ENCODE measurements at regions not wholly inside any gene's neighbourhood (a gene's known extent, or its start where the extent isn't known, plus 50 kb on each side); places are given as distances from the start of the nearest gene placed in this dataset.
A peak's percentile ranks its signal among the peaks of the same experiment; 100 is the strongest.
"Not testable (repeated sequence)": the region's sequence is repeated elsewhere in the genome, so short reads cannot be mapped to it uniquely, and the experiment has no call there.

DNA sequence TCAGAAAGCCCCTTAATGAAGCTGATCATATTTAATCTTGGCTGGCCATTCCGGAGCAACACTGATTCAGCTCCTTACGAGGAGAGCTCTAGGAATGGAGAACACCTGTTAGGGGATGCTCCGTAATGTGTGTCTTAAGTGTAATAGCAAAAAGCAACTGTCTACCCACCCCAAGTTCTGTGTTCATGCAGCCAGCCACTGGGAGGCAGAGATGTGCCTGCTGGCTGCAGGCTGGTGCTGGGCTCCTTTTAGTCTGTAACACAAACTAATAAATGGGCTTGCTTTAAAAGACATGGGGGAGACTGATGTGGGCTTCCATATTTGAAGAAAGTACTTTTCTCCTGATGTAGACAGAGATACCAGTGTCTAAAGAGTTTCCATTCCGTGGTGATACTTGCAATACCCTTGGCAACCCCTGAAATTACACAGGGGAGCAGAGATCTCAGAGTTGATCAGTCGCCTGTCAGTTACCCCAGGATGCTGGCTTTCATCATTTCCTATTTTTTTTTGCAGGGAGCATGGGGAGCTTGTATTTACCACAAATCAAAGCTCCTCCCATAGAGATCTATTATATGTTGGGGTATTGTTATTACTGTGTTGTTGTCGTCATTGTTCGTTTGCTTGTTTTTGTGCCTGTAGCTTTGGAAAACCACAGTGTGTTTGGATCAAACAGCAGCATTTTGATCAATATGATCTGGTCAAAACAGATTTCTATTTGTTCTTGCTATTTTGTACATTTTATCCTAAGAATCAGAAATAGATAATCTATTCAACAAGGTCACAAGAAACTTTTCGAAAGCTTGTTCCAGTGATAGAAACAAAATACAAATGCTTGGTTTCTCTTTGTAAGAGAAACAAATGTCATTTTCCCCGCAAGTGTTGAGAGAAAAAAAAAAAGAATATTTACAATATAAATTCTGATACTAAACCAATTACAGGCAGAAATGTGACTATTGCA is 65.8 kb downstream of the MTX3 start:
- DNase-seq (ENCODE audit: low spot score) = no peak

DNA sequence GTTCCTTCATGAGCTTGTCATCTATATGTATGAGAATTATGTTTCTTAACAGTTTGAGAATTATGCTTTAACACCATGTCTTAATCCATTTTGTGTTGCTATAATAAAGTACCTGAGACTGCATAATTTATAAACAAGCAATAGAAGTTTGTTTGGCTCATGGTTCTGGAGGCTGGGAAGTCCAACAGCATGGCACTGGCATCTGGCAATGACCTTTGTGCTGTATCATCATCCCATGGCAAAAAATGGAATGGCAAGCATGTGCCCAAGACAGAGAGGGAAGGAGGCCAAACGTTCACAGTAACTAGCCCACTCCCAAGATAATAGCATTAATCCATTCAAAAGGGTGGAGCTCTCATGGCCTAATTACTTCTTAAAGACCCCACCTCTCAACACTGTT is 67.6 kb downstream of the MTX3 start:
- DNase-seq (ENCODE audit: low spot score) = no peak

DNA sequence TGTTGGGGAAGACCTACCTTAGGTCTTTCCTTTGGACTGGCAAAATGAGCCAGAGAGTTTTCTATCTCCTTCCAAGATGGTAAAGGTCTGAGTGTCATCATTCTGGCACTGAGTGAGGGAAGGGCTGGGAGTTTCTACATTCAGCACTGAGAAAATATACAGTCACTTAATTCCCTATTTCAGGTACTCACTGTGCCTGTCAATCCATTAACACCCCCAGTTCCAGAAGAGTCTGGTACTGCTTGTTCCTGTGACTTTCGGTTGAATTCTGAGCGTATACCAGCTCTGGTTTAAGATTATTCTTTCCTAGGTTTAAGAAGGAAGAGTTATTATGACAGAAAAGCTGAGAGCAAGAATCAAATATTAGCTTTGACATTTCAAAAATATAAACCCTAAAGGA is 68.4 kb downstream of the MTX3 start:
- DNase-seq (ENCODE audit: low spot score) = no peak

DNA sequence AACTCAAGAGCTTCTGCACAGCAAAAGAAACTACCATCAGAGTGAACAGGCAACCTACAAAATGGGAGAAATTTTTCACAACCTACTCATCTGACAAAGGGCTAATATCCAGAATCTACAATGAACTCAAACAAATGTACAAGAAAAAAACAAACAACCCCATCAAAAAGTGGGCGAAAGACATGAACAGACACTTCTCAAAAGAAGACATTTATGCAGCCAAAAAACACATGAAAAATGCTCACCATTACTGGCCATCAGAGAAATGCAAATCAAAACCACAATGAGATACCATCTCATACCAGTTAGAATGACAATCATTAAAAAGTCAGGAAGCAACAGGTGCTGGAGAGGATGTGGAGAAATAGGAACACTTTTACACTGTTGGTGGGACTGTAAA is 83.6 kb downstream of the MTX3 start:
- not testable (repeated sequence) for DNase-seq (ENCODE audit: low spot score)

DNA sequence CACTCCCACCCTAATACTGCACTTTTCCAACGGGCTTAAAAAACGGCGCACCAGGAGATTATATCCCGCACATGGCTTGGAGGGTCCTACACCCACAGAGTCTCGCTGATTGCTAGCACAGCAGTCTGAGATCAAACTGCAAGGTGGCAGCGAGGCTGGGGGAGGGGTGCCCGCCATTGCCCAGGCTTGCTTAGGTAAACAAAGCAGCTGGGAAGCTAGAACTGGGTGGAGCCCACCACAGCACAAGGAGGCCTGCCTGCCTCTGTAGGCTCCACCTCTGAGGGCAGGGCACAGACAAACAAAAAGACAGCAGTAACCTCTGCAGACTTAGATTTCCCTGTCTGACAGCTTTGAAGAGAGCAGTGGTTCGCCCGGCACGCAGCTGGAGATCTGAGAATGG is 88.5 kb downstream of the MTX3 start:
- DNase-seq (ENCODE audit: low spot score) = not testable (repeated sequence)

DNA sequence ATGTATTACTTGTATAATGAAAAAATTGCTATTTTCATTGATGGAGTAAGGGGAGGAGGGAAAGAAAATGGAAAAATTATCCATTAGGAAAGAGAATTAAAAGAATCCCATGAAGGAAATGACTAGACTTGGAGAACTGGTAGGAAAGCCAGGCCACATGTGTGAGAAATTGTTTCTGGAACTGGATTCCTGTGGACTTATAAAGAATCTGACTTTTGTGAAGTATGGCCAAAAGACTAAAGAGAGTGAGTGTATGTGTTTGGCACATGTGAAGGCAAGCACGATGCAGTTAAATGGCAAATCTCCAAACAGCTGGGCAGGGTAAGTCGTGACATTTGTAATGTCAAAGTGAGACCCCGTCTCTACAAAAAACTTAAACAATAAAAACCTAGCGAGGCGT is 89.4 kb downstream of the MTX3 start:
- no peak for DNase-seq (ENCODE audit: low spot score)

DNA sequence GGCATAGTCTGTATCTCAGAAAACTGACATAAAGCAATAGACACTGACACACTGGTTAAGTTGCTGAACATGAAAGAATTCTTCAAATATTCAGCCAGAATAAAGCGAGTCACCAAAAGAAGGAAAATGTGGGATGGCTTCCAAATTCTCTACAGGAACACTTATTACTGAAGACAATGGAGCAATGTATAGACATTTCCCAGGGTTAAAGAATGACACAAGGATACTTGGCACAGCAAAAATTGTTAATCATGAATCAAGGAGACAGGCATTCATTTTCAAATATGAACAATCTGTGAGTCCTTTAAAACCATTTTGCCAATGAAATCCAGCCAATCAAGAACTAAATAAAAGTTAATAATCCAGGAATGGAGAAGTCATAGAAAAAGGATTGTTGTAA is 92.5 kb downstream of the MTX3 start:
- no peak for DNase-seq (ENCODE audit: low spot score)

DNA sequence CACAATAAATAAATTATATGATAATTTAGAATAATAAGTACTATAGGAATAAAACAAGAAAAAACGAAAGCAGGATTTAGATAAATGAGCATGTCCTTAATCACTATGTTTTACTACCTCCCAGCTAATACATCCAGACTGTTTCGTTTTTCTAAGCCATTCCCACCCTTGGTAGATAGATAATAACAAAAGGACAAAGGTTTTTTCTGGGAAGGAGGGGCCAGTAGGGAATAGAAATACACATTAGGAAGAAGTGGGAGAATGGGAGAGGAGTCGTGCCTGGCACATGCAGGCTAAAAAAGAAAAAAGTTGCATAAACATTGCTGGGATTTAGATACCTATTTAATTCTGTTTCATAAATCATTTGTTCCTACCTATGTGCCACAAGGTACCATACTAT is 97.1 kb downstream of the MTX3 start:
- no peak for DNase-seq (ENCODE audit: low spot score)

DNA sequence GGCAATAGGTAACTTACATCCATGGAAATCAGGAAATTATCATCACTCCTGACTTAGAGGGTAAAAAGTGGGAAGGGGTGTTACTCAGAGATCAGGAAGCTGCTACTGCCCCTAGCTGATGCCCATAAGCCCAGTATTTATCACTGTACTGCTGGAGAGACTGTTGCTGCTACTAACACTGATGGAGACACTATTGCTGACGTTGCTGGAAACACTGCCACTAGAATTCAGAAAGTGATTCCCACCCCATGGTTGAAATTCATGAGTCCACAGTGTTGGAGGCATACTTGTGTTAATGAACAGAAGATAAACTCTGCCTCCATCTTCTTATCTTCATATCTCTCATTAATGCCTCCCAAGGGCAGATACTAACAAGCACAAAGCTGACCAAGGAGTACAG is 97.6 kb downstream of the MTX3 start:
- DNase-seq (ENCODE audit: low spot score) = no peak

DNA sequence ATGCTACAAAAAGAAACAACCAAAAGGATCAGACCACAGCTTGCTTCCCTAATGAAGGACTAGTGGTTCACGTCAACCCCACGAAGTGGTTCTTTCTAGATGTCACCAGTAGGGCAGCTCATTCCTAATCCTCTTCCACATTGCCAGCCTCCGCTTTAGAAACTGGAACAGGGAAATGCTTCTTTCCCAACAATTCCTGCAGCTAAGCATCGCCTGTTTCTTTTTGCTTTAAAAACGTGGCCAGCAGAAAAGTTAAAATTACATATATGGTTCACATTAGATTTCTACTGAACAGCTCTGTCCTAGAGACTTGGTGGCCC is 100.2 kb downstream of the MTX3 start:
- DNase-seq (ENCODE audit: low spot score) = no peak

DNA sequence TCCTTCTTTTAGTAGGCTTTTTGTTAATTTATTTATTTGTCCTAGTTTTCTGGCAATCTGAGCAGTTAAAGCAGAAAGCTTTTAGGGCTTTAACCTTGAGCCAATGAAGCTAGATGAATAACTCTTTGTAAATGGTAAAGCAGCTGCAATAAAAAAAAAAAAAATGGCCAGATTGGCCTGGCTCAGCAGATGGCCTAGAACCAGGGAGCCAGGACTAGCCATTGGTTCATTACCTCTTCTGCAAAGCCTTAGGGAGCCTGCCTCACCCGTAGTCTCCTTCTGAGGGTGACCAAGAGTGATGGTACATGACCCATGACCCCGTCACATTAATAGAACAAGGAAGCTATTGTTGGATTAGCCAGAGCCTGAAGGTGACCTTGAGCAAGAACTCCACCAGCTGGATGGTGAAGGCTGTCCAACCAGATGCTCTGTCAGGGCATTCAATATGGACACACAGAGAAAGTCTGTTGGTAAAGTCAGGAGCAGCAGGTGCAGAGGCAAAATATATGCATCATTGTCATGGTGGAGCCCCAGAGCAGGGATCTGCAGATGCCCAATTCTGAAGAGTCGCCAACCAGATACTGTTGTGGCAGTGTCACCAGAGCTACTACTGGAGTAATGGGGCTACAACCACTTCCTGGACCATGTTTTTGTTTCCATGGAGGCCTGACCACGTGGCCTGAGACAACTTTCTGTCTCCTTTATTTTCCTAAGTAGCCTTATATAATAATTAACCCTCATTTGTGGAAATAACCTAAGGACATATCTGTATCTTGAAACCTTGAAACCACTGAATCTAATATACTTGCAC is 100.7 kb downstream of the MTX3 start:
- DNase-seq (ENCODE audit: low spot score) = no peak

DNA sequence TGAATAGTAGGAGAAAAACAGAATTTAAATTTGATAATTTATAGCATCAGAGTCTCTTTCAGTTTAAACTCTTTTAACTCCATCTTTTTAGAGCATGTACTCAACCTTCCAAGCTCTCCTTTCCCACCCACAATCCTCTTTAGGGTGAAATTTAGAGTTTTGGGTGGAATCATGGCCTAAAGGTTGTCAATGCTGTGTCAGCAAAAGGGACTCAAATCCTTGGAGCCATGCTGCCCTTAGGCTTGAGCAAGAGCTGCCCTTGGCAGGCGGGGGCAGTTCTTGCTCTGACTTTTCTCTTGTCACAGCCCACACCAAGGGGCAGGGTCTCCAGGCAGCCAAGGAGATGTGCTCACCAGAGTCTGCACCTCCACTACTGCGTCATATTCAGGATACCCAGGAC is 102.4 kb downstream of the MTX3 start:
- DNase-seq (ENCODE audit: low spot score) = no peak

DNA sequence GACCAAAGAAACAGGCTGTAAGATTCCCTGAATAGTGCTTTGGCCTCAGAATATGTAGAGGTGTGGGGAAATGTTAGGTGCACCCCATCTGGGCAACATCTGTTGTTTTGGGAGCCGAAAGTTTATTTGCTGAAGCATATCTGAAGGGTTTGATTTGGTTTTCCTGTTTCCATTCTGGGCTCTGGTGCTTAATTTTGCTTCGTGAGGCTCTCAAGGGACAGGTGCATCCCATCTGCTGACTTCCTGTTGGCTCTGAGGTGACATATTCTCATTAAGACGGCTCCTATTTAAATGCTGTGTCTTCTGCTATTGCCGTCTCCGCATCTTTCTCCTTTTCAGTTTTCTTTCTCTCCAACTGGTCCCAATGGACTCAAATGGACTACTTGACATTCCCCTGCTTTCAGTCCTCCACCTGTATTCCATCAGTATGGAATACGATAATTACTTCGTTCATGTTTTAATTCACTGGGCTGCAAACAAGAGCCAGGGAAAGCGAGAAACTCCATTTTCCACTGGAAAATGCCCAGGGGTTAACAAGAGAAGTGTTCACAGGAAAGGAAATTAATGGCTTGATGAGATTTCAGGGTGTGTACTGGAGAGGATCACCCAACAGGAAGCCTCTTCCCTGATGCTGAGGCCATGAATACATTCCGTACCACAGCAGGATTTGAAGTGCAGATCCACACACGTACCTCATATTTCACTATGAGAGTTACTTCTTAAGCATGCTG is 104.0 kb downstream of the MTX3 start:
- no peak for DNase-seq (ENCODE audit: low spot score)

DNA sequence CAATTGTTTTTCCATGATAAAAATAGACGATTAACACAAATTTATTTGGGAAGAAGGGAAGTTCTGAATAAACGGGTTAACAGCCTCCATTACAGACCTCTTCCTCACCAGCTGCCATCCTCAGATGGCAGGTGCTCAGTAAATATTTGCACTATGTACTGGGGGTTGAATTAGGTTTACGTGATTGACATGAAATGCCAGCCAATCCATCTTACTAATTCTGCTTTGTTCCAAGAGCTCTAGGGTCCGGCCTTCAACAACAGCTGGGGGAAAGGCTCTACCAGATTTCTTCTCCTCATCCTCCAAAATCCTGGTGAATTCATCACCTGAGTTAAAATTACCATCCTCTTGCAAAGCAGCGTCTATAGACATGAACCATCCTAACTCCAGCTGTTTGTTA is 104.6 kb downstream of the MTX3 start:
- no peak for DNase-seq (ENCODE audit: low spot score)

DNA sequence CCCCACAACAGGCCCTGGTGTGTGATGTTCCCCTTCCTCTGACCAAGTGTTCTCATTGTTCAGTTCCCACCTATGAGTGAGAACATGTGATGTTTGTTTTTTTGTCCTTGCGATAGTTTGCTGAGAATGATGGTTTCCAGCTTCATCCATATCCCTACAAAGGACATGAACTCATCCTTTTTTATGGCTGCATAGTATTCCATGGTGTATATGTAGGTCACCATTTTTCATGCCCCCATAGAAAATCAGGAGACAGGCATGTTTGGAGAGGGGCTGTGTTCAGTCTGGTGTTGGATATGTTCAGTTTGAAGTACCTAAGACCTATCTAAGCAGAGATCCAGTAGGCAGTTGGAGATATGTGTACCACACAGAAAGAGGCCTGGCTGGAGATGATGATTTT is 111.2 kb downstream of the MTX3 start:
- not testable (repeated sequence) for DNase-seq (ENCODE audit: low spot score)

DNA sequence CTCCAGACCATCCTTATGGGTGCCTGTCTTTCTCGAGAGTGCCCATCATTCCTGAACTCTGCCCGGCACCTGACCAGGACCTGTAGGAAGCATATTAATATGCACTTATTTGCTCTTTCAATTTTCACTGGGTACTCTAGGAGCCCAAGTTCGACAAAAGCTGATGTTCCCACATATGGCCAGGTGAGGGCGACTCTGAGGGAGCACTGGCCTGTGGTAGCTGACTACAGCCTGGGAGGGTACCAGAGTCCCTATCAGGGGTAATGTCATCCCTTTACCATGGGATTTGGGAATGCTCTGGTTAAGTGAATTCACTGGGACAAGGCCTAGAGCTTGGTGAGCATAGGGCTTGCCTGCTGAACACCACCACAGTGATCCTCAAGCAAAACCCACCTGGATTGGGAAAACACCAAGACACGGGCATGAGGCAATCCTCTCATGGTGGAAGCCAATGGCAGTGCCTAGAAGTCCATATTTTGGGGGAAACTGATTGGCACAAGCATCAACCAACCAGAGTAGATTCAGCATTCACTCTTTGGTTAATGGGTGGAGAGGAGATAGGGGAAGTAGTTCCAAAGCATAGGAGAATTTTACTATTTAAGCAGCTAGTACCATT is 112.2 kb downstream of the MTX3 start:
- DNase-seq (ENCODE audit: low spot score) = peak; percentile 27

DNA sequence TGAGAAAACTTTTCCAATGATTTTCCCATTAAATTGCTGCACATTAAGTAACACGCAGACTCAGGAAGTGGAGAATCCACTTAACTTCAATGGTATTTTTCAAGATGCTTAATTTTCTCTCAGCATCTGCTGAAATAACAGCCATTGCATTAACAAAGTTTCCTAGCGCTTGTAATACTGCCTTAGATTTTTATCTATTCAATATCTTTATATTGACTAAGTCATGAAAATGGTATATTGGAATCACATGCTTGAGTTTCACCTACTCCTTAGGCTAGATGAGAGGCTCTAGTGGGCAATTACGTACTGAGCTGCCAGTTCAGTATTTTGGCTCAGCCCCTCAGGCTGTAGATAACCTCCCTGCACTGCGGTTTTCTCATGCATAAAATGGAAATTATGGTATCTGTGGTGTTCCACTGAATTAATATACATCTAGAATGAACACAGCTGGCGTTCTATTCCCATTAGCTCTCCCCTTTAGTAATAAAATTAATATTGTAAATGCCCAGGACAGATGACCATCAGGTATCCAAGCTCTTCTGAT is 112.9 kb downstream of the MTX3 start:
- DNase-seq (ENCODE audit: low spot score) = no peak

DNA sequence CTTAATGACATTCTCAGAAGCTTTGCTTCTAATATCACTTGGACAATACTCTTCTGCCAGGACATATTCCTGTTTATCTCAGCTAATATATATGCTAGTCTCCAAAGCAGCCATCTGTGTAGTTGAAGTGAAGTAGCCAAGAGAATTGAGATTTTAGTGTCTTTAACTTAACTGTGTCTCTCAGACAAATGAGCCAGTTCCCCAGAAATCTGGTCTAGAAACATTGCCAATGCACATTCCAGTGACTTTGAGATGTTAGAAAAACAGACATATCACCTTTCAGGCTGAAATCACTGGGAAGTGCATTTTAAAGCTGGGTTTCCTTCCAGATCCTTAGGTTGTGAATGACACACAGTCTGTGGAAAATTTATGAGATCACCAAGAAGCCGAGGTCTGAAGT is 114.6 kb downstream of the MTX3 start:
- no peak for DNase-seq (ENCODE audit: low spot score)

DNA sequence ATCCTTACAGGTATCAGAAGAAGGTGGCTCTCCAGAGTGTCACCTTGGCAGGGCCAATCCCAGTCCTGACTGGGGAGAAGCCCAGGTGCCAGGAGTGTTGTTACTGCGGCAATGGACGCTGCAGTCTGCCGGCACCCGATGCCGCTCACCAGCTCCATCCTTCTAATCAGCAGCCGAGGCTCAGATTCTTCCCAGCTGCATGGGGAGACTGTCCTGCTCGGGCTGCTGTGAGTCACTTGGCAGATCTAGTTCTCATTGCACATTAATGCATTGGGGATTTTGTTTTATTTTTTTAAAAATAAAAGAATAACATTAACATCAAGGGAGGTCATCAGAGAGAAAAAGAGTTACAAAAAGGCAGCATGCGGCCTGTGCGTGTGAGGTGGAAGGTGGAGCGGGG is 115.8 kb downstream of the MTX3 start:
- no peak for DNase-seq (ENCODE audit: low spot score)

DNA sequence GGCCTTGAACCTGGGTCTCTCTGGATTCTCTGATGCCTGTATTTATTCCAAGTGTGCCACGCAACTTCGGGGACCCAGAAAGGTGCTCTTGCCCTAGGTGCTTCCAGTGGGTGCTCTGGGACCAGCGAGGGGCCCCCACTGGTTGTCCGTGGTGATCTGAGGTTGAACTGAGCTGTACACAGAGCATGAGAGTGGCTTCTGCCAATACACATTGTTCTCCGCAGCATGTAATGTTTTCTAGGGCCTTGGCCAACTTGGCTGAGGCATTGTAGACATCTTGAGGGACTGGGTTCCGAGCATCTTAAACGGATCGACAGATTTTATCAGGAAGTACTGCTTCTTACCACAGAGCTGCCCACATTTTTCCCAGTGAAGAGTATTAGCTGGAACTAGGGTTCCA is 117.9 kb downstream of the MTX3 start:
- no peak for DNase-seq (ENCODE audit: low spot score)

DNA sequence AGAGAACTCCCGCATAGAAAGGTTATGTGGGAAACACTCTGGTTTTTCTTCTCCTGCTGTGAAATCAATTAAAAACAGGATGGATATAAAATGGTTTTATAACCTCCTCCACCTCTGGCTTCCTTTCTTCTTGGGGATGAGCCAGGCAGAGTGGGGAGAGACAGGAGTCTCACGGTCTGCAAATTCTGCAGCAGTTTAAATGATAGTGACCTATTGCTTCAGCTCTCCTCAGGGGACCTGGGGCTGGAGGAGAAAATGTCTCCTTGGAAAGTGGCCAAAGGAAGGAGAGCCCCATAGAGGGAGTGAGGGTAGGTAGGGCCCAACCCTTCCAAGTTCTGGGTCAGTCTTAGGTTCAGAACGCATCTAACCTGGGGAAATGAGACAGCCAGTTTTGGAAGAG is 118.8 kb downstream of the MTX3 start:
- no peak for DNase-seq (ENCODE audit: low spot score)
